HG03354 (cell line): ENCODE measurements at regions not wholly inside any gene's neighbourhood (a gene's known extent, or its start where the extent isn't known, plus 50 kb on each side); places are given as distances from the start of the nearest gene placed in this dataset.
"Not testable (repeated sequence)": the region's sequence is repeated elsewhere in the genome, so short reads cannot be mapped to it uniquely, and the experiment has no call there.

Source experiments
- ATAC-seq: cut with Tn5 transposase; IDR thresholded peaks from one replicate; pipeline ENCODE4 v1.9.1; 2021; ENCODE audit warnings: mild to moderate bottlenecking; ENCODE audit not compliant: unreplicated experiment, poor library complexity, severe bottlenecking

GRCh38 chr5:12645582-12645981, 741.3 kb upstream of the CTNND2 start:
- ATAC-seq, result no peak

- ATAC-seq, result no peak
Observed at GRCh38 chr5:12636209-12636608, 732.0 kb upstream of the CTNND2 start.

GRCh38 chr5:12626556-12626955, 722.3 kb upstream of the CTNND2 start:
- no peak for ATAC-seq

GRCh38 chr5:12625667-12626263, 721.5 kb upstream of the CTNND2 start:
- no peak for ATAC-seq

GRCh38 chr5:12624776-12625560, 720.7 kb upstream of the CTNND2 start:
- no peak for ATAC-seq

GRCh38 chr5:12623408-12623807, 719.2 kb upstream of the CTNND2 start:
- no peak for ATAC-seq

- no peak for ATAC-seq
Observed at GRCh38 chr5:12616093-12616492, 711.8 kb upstream of the CTNND2 start.

- ATAC-seq, result no peak
Observed at GRCh38 chr5:12615141-12615820, 711.0 kb upstream of the CTNND2 start.

- ATAC-seq, result no peak
Observed at GRCh38 chr5:12614608-12615007, 710.4 kb upstream of the CTNND2 start.

GRCh38 chr5:12611132-12611531, 706.9 kb upstream of the CTNND2 start:
- no peak for ATAC-seq

- ATAC-seq, result not testable (repeated sequence)
Observed at GRCh38 chr5:12607817-12608216, 703.6 kb upstream of the CTNND2 start.

GRCh38 chr5:12592228-12592627, 688.0 kb upstream of the CTNND2 start:
- no peak for ATAC-seq

GRCh38 chr5:12586406-12586805, 682.2 kb upstream of the CTNND2 start:
- no peak for ATAC-seq

GRCh38 chr5:12578803-12579202, 674.6 kb upstream of the CTNND2 start:
- not testable (repeated sequence) for ATAC-seq

GRCh38 chr5:12576953-12577352, 672.7 kb upstream of the CTNND2 start:
- not testable (repeated sequence) for ATAC-seq

GRCh38 chr5:12574298-12575093, 670.2 kb upstream of the CTNND2 start:
- not testable (repeated sequence) for ATAC-seq

- ATAC-seq, result not testable (repeated sequence)
Observed at GRCh38 chr5:12573916-12574297, 669.7 kb upstream of the CTNND2 start.

GRCh38 chr5:12570688-12571087, 666.4 kb upstream of the CTNND2 start:
- ATAC-seq, result no peak

GRCh38 chr5:12566441-12566840, 662.2 kb upstream of the CTNND2 start:
- no peak for ATAC-seq

GRCh38 chr5:12557012-12557411, 652.8 kb upstream of the CTNND2 start:
- ATAC-seq, result no peak
